K562 (cell line): ENCODE measurements at regions not wholly inside any gene's neighbourhood (a gene's known extent, or its start where the extent isn't known, plus 50 kb on each side); places are given as distances from the start of the nearest gene placed in this dataset.

Experiments
- EZH2 ChIP-seq: IDR thresholded peaks from 2 replicates; pipeline ENCODE4 v1.6.1; 2012; ENCODE audit warnings: low read depth, mild to moderate bottlenecking, inconsistent platforms, low read length, borderline replicate concordance
- FOXK1 ChIP-seq: sonication (generic); formaldehyde crosslinking; IDR thresholded peaks from 2 replicates; pipeline ENCODE4 v1.8.0; 2022; ENCODE audit warnings: missing genetic modification reagents, mild to moderate bottlenecking, borderline replicate concordance
- NCOA2 ChIP-seq, 2 experiments: fragments of 450-650 bp; IDR thresholded peaks; 2 replicates each; pipeline ENCODE4 v1.6.1; 2018; ENCODE audit warnings: mild to moderate bottlenecking in 2 of 2, moderate library complexity in 1 of 2; ENCODE audit not compliant: partially characterized antibody in 2 of 2
- U2AF2 ChIP-seq: fragments of 200-400 bp; formaldehyde crosslinking; optimal IDR thresholded peaks from 2 replicates; pipeline ENCODE3; 2017; ENCODE audit warnings: low read depth, mild to moderate bottlenecking, low read length
- ZNF431 ChIP-seq: sonication (generic); formaldehyde crosslinking; IDR thresholded peaks from 2 replicates; pipeline ENCODE4 v1.8.0; 2022; ENCODE audit warnings: mild to moderate bottlenecking, missing genetic modification reagents
- TF ChIP-seq, protein P1 (sequence below), 2 experiments: fragments of 450-650 bp in 1 of 2; sonication (generic) in 1 of 2; formaldehyde crosslinking in 1 of 2; IDR thresholded peaks in 1 of 2; conservative IDR thresholded peaks in 1 of 2; 2 replicates each; pipeline versions ENCODE4 v1.6.1 to v1.8.1; 2016 to 2023; ENCODE audit warnings: mild to moderate bottlenecking in 2 of 2, moderate library complexity in 2 of 2, inconsistent platforms in 1 of 2, missing genetic modification reagents in 1 of 2

DNA sequence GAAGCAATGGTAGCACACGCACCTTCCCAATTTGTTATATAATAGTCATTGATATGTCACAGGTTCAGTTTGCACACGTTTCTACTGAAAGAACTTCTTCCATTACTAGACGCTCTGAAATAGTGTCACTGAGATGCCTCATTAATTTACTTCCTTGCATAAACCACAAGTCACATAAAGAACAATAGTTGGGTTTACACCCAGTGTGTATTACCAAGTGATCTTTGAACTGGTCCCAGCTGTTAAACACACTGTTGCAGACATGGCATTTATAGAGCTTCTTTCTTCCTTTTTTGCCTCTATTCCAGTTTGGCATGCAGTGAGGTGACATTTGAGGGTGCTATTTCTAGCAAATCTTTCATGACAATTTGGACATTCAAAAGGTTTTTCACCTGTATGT is 245.3 kb downstream of the EPM2A start:
- TF ChIP-seq U2AF2 (no peak), NCOA2 (IDR thresholded peaks at IDR 0.05; ENCODE audit: partially characterized antibody in 2 of 2) (no peak), EZH2 (no peak), FOXK1 (no peak), ZNF431 (CRISPR knock-in tag) (no peak)
- TF ChIP-seq, protein P1, sequence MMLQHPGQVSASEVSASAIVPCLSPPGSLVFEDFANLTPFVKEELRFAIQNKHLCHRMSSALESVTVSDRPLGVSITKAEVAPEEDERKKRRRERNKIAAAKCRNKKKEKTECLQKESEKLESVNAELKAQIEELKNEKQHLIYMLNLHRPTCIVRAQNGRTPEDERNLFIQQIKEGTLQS (IDR thresholded peaks at IDR 0.05), result no peak
- TF ChIP-seq, protein P1 (CRISPR knock-in tag; conservative IDR thresholded peaks at IDR 0.05), result no peak
